NB4 (cell line): ENCODE measurements at regions not wholly inside any gene's neighbourhood (a gene's known extent, or its start where the extent isn't known, plus 50 kb on each side); places are given as distances from the start of the nearest gene placed in this dataset.

Experiments
- MAX ChIP-seq: IDR thresholded peaks from 2 replicates; pipeline ENCODE4 v1.6.1; 2011; ENCODE audit warnings: low read depth, low read length
- MYC ChIP-seq: IDR thresholded peaks from 2 replicates; pipeline ENCODE4 v1.6.1; 2011; ENCODE audit warnings: low read depth, low read length
- POLR2A ChIP-seq: IDR thresholded peaks from 2 replicates; pipeline ENCODE4 v1.6.1; 2011; ENCODE audit warnings: mild to moderate bottlenecking; ENCODE audit not compliant: insufficient read length; ENCODE audit errors: extremely low read depth
- TF ChIP-seq, protein P1 (sequence below): IDR thresholded peaks from one replicate; pipeline ENCODE4 v1.5.1; 2012; ENCODE audit warnings: low read depth, low read length

GRCh38 chr6:134523903-134524650 is 206.2 kb upstream of the SGK1 start:
- no peak for TF ChIP-seq MAX
- TF ChIP-seq, protein P1, sequence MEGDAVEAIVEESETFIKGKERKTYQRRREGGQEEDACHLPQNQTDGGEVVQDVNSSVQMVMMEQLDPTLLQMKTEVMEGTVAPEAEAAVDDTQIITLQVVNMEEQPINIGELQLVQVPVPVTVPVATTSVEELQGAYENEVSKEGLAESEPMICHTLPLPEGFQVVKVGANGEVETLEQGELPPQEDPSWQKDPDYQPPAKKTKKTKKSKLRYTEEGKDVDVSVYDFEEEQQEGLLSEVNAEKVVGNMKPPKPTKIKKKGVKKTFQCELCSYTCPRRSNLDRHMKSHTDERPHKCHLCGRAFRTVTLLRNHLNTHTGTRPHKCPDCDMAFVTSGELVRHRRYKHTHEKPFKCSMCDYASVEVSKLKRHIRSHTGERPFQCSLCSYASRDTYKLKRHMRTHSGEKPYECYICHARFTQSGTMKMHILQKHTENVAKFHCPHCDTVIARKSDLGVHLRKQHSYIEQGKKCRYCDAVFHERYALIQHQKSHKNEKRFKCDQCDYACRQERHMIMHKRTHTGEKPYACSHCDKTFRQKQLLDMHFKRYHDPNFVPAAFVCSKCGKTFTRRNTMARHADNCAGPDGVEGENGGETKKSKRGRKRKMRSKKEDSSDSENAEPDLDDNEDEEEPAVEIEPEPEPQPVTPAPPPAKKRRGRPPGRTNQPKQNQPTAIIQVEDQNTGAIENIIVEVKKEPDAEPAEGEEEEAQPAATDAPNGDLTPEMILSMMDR: no peak
- TF ChIP-seq POLR2A: no peak
- TF ChIP-seq MYC: no peak
